ENCODE measurements at regions not wholly inside any gene's neighbourhood (a gene's known extent, or its start where the extent isn't known, plus 50 kb on each side); places are given as distances from the start of the nearest gene placed in this dataset.

GRCh38 chr2:67936969-67937368 lies 125.8 kb downstream of the C1D start:
- no peak for DNase-seq

- no peak for DNase-seq
These were observed 124.8 kb downstream of the C1D start for GRCh38 chr2:67938053-67938452.

- DNase-seq = no peak
These were observed 117.7 kb downstream of the C1D start for GRCh38 chr2:67945056-67945455.

GRCh38 chr2:67945940-67946339 lies 116.9 kb downstream of the C1D start:
- DNase-seq = no peak

GRCh38 chr2:67948057-67948456 lies 114.7 kb downstream of the C1D start:
- DNase-seq = no peak

- DNase-seq = no peak
These were observed 114.3 kb downstream of the C1D start for GRCh38 chr2:67948506-67948905.

GRCh38 chr2:67950018-67950417 lies 112.8 kb downstream of the C1D start:
- DNase-seq = no peak

- DNase-seq = no peak
These were observed 111.9 kb downstream of the C1D start for GRCh38 chr2:67950919-67951318.

- DNase-seq = no peak
These were observed 110.7 kb downstream of the C1D start for GRCh38 chr2:67952066-67952465.

GRCh38 chr2:67954093-67954748 lies 108.6 kb downstream of the C1D start:
- DNase-seq = no peak

GRCh38 chr2:67955748-67956603 lies 106.8 kb downstream of the C1D start:
- no peak for DNase-seq

- no peak for DNase-seq
These were observed 97.6 kb downstream of the C1D start for GRCh38 chr2:67965246-67965645.

GRCh38 chr2:67970071-67970470 lies 92.7 kb downstream of the C1D start:
- DNase-seq = no peak

- DNase-seq = no peak
These were observed 92.3 kb downstream of the C1D start for GRCh38 chr2:67970542-67970941.

- no peak for DNase-seq
These were observed 88.0 kb downstream of the C1D start for GRCh38 chr2:67974559-67975430.

- DNase-seq = no peak
These were observed 85.3 kb downstream of the C1D start for GRCh38 chr2:67977464-67977863.

- DNase-seq = no peak
These were observed 79.8 kb downstream of the C1D start for GRCh38 chr2:67982956-67983355.

- DNase-seq = no peak
These were observed 78.2 kb downstream of the C1D start for GRCh38 chr2:67984600-67984999.

GRCh38 chr2:67985586-67985985 lies 77.2 kb downstream of the C1D start:
- DNase-seq = no peak

- DNase-seq = no peak
These were observed 76.5 kb downstream of the C1D start for GRCh38 chr2:67986258-67986657.

All from KG1 (cell line).